ENCODE measurements at regions not wholly inside any gene's neighbourhood (a gene's known extent, or its start where the extent isn't known, plus 50 kb on each side); places are given as distances from the start of the nearest gene placed in this dataset.
"Not testable (repeated sequence)": the region's sequence is repeated elsewhere in the genome, so short reads cannot be mapped to it uniquely, and the experiment has no call there.

- DNase-seq (ENCODE audit: low spot score) = not testable (repeated sequence)
Observed at GRCh38 chr2:185988907-185989306, 250.3 kb downstream of the FSIP2 start.

GRCh38 chr2:185990861-185991525 is 252.4 kb downstream of the FSIP2 start:
- DNase-seq (ENCODE audit: low spot score) = peak; percentile 18

- no peak for DNase-seq (ENCODE audit: low spot score)
Observed at GRCh38 chr2:185998562-185999070, 260.0 kb downstream of the FSIP2 start.

GRCh38 chr2:186009341-186009740 is 270.7 kb downstream of the FSIP2 start:
- DNase-seq (ENCODE audit: low spot score) = no peak

GRCh38 chr2:186017278-186017677 is 278.7 kb downstream of the FSIP2 start:
- no peak for DNase-seq (ENCODE audit: low spot score)

GRCh38 chr2:186024921-186025320 is 286.3 kb downstream of the FSIP2 start:
- DNase-seq (ENCODE audit: low spot score) = no peak

- no peak for DNase-seq (ENCODE audit: low spot score)
Observed at GRCh38 chr2:186027922-186028321, 289.3 kb downstream of the FSIP2 start.

GRCh38 chr2:186031229-186031628 is 292.6 kb downstream of the FSIP2 start:
- no peak for DNase-seq (ENCODE audit: low spot score)

- no peak for DNase-seq (ENCODE audit: low spot score)
Observed at GRCh38 chr2:186032102-186032738, 293.6 kb downstream of the FSIP2 start.

- no peak for DNase-seq (ENCODE audit: low spot score)
Observed at GRCh38 chr2:186032930-186033329, 294.3 kb downstream of the FSIP2 start.

- no peak for DNase-seq (ENCODE audit: low spot score)
Observed at GRCh38 chr2:186033541-186033940, 294.9 kb downstream of the FSIP2 start.

GRCh38 chr2:186036862-186037449 is 298.4 kb downstream of the FSIP2 start:
- no peak for DNase-seq (ENCODE audit: low spot score)

GRCh38 chr2:186042207-186043028 is 303.8 kb downstream of the FSIP2 start:
- no peak for DNase-seq (ENCODE audit: low spot score)

- DNase-seq (ENCODE audit: low spot score) = no peak
Observed at GRCh38 chr2:186044761-186045160, 306.2 kb downstream of the FSIP2 start.

- DNase-seq (ENCODE audit: low spot score) = no peak
Observed at GRCh38 chr2:186052930-186053329, 314.3 kb downstream of the FSIP2 start.

- DNase-seq (ENCODE audit: low spot score) = peak; percentile 4
Observed at GRCh38 chr2:186058614-186059013, 320.0 kb downstream of the FSIP2 start.

- peak; percentile 9 for DNase-seq (ENCODE audit: low spot score)
Observed at GRCh38 chr2:186059096-186059495, 320.5 kb downstream of the FSIP2 start.

- DNase-seq (ENCODE audit: low spot score) = no peak
Observed at GRCh38 chr2:186060744-186061440, 322.3 kb downstream of the FSIP2 start.

- DNase-seq (ENCODE audit: low spot score) = no peak
Observed at GRCh38 chr2:186064507-186064906, 325.9 kb downstream of the FSIP2 start.

- DNase-seq (ENCODE audit: low spot score) = no peak
Observed at GRCh38 chr2:186065491-186065890, 326.9 kb downstream of the FSIP2 start.

- DNase-seq (ENCODE audit: low spot score) = peak; percentile 48
Observed at GRCh38 chr2:186068139-186068801, 329.7 kb downstream of the FSIP2 start.
